ES-I3 (cell line): ENCODE measurements at regions not wholly inside any gene's neighbourhood (a gene's known extent, or its start where the extent isn't known, plus 50 kb on each side); places are given as distances from the start of the nearest gene placed in this dataset.

ENCODE experiments used
- H3K36me3 ChIP-seq: 2 replicates; pipeline ENCODE4 v1.6.1; 2013; ENCODE audit warnings: mild to moderate bottlenecking, low read length, control low read depth, moderate library complexity; ENCODE audit not compliant: insufficient read depth
- H3K4me1 ChIP-seq: 2 replicates; pipeline ENCODE4 v1.6.1; 2013; ENCODE audit warnings: mild to moderate bottlenecking, control low read depth, low read length; ENCODE audit not compliant: insufficient read depth
- H3K9ac ChIP-seq: 2 replicates; pipeline ENCODE4 v1.6.1; 2013; ENCODE audit warnings: low read depth, mild to moderate bottlenecking, low read length, moderate library complexity
- H3K9me3 ChIP-seq: 2 replicates; pipeline ENCODE4 v1.6.1; 2013; ENCODE audit warnings: mild to moderate bottlenecking, low read length, moderate library complexity; ENCODE audit not compliant: control insufficient read depth, insufficient read depth

DNA sequence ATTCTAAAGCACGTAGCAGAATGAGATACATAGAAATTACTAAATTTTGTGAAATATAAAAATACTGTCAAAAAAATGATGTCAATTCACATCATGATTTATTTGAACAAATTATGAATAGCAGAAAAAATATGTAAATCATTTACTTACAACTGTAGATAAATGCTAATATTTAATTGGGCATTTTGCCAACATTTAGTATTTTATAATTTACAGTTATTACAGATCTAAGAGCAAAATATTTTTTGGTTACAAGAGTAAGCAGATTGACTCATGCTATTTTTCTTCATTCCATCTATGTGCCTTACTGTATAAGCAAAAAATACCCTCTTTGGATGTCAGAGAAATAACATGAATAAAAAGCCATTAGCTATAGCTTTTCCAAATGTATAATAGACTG is 282.3 kb upstream of the RGS18 start:
- 0 out of 2 replicates have a peak, but pooled peaks cover 2% of the 10 kb centered on the region for H3K9me3 ChIP-seq
- H3K9ac ChIP-seq = no peak overlapping the region
- H3K36me3 ChIP-seq = no peaks in the 10 kb centered on the region
- no peaks in the 10 kb centered on the region for H3K4me1 ChIP-seq

DNA sequence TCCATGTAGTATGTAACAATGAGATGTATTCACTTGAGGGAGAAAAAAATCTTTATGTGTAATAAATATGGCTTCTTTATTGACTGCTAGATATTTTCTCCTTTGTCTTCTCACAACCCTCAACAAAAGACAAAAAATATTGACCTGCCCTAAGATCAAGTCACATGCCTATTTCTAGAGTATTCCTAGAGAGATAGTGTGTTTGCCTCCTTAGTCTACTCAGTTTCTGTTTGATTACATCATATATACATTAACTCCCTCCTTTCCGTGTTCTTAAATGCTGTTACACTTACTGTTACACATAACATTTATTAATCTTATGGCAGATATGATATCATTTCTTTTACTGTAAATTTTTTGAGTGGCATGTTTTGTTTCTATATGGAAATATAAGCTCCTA is 281.6 kb upstream of the RGS18 start:
- H3K9ac ChIP-seq = no peak overlapping the region
- 0 out of 2 replicates have a peak, but pooled peaks cover 1% of the 10 kb centered on the region for H3K9me3 ChIP-seq
- H3K4me1 ChIP-seq = no peaks in the 10 kb centered on the region
- H3K36me3 ChIP-seq = no peaks in the 10 kb centered on the region

DNA sequence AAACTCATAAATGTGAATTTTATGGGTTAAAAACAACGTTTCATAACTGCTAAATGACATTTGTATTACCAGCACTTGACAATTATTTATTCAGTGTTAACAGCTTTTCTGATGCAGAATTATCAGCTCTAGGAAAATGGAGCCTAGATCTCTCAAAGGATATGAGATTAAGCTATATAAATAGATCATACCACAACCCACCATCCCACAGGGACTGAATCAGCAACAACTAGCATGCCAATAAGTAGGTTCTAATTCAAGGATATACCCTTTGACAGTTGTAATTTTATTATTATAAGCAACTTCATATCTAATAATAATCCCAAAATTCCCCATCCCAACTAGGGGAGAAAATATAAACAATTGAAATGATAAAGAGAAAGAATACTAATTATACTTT is 275.4 kb upstream of the RGS18 start:
- no peak overlapping the region for H3K9ac ChIP-seq
- no peaks in the 10 kb centered on the region for H3K36me3 ChIP-seq
- no peaks in the 10 kb centered on the region for H3K9me3 ChIP-seq
- no peaks in the 10 kb centered on the region for H3K4me1 ChIP-seq

DNA sequence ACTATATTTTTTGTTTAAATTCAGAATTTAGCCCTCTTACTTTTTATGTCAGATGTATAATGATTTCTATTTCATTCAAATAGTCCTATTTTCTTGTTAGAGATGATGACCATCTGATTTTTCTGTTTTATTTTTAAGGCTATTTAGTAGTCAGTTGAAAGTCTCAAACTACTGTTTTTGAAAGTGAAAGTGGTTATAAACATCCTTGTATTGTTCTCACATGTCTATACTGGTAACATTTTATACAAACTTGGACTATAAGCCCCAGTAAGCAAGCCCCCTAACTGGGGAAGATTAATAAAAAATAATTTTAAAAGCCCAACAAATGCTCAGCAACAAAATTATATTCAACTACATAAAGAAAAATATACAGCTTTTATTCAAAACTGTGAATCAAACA is 271.3 kb upstream of the RGS18 start:
- H3K9me3 ChIP-seq = no peaks in the 10 kb centered on the region
- H3K9ac ChIP-seq = no peak overlapping the region
- H3K4me1 ChIP-seq = no peaks in the 10 kb centered on the region
- no peaks in the 10 kb centered on the region for H3K36me3 ChIP-seq

DNA sequence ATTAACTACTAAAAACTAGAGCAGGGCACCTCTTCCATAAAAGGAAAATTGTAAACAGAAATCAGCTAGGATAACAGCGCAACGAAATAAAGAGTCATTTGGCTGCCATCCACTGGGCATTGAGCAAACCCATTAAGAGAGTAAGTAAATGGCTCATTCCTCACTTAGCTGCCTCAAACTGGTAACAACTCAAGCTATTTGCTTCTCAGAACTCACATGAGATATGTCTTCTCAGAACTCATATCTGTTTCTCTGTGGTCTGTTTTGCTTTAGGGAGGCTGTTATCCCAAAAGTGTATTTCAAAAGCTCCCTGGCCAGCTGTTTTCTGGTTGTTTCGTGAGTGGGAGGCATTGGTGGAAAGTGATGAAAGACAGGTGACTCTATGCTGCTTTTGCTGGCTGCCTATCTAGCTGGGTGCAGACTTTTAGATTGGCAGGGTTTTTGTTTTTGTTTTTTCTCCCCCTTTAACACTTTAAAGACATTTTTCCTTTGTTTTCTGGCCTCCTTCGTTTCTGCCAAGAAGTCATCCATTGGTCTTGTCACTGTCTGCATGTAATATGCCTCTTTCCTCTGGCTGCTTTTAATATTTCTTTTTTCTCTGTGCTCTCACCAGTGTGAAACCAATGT is 269.2 kb upstream of the RGS18 start:
- H3K4me1 ChIP-seq = no peaks in the 10 kb centered on the region
- H3K9me3 ChIP-seq = no peaks in the 10 kb centered on the region
- H3K9ac ChIP-seq = no peak overlapping the region
- H3K36me3 ChIP-seq = no peaks in the 10 kb centered on the region

DNA sequence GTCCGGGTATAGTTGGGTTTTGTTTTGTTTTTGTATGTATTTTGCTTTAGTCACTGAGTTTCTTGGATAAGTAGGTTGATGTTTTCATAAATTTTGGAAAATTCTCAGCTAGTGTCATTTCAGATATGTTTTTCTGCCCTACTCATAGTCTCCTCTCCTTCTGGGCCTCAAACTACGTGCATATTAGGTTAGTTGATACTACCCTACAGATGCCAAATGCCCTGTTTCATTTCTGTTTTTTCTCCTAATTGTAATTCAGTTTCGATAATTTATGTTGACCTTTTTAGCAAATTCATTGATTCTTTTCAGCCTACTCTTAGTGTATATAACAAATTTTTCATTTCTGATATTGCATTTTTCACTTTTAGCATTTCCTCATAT is 268.6 kb upstream of the RGS18 start:
- Histone ChIP-seq H3K36me3 (no peaks in the 10 kb centered on the region), H3K4me1 (no peaks in the 10 kb centered on the region), H3K9me3 (no peaks in the 10 kb centered on the region), H3K9ac (no peak overlapping the region)

DNA sequence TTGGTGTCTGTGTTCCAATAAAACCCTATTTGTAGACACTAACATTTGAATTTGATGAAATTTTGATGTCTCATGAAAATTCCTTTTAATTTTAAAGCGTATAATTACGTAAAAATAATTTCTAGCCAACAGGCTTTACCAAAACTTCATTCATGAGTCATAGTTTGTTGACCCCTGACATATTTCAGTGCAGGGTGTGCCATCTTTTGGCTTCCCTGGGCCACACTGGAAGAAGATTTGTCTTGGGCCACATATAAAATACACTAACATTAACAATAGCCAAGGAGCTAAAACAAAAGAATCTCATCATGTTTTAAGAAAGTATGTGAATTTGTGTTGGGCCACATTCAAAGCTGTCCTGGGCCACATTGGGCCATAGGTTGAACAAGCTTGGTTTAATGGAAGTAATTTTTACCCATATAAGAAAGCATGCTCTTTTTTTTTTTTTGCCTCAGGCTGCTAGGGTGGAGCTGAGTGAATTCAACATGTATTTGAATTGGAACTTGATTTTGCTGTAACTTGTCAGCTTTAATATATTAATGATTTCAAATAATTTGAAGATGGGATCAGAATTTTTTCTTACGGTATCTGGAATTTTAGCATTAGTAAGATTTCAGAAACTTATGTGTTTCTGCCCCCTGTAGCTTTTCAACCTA is 267.7 kb upstream of the RGS18 start:
- H3K9me3 ChIP-seq = no peaks in the 10 kb centered on the region
- no peak overlapping the region for H3K9ac ChIP-seq
- H3K4me1 ChIP-seq = no peaks in the 10 kb centered on the region
- no peaks in the 10 kb centered on the region for H3K36me3 ChIP-seq

DNA sequence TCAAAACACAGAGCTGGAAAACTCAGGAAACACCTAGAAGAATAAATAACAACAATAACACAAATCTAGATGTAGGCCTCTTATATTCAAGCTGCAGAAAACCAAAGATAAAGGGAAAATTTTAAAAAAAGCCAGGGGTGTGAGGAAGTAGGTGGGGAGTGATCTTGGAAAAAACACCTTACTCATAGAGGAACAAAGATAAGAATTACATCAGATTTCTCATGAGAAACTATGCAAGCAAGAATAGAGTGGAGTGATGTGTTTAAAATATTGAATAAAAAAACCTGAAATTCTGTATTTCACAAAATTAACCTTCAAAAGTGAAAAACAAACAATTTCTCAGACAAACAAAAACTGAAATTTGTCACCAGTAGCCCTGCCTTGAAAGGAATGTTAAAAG is 265.5 kb upstream of the RGS18 start:
- no peak overlapping the region for H3K9ac ChIP-seq
- H3K4me1 ChIP-seq = no peaks in the 10 kb centered on the region
- H3K9me3 ChIP-seq = no peaks in the 10 kb centered on the region
- no peaks in the 10 kb centered on the region for H3K36me3 ChIP-seq

DNA sequence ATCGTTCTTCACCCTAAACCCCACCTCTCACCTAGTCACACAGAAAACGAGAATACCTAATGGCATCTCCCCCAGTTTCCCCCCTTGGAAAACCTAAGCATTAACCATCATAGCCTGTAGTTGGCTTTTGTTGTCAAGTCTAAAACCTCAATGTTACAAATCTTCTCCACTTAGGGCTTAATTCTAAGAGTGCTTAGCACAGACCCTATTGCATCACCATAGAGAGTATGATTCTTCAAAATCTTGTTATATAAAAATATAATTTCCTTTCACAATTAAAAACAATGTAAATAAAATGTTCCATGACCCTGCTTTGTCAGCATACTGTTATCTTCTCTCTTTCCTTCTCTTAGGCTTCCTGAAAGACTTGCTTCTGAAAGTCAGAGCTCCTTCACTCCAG is 263.2 kb upstream of the RGS18 start:
- H3K36me3 ChIP-seq = no peaks in the 10 kb centered on the region
- H3K4me1 ChIP-seq = no peaks in the 10 kb centered on the region
- no peak overlapping the region for H3K9ac ChIP-seq
- H3K9me3 ChIP-seq = no peaks in the 10 kb centered on the region

DNA sequence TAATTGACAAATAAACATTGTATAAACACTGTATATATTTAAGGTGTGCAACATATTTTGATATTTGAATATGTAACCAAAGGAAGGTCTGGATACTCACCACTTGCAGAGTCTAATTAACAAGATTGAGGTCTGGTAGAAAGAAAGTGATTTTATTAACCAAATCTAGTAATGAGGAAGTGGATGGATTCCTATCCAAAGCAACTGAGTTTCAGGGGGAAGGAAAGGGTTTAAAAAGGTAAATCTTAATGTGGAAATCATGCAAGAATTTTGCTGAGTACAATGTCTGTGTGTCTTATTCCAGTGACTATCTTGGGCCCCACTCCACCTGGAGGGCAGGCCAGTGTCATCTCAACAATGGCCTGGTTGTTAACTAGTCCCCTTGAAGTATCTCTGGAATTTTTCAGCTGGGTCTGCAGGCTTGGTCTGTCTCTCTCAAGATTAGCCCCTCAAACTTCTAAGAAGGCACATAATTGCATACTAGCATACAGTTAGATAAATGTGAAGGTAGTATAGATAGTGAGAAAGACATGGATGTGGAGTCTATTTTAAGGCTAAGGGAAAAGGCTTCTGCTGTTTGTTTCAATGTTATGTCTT is 262.7 kb upstream of the RGS18 start:
- Histone ChIP-seq H3K36me3 (no peaks in the 10 kb centered on the region), H3K9me3 (no peaks in the 10 kb centered on the region), H3K4me1 (no peaks in the 10 kb centered on the region), H3K9ac (no peak overlapping the region)

DNA sequence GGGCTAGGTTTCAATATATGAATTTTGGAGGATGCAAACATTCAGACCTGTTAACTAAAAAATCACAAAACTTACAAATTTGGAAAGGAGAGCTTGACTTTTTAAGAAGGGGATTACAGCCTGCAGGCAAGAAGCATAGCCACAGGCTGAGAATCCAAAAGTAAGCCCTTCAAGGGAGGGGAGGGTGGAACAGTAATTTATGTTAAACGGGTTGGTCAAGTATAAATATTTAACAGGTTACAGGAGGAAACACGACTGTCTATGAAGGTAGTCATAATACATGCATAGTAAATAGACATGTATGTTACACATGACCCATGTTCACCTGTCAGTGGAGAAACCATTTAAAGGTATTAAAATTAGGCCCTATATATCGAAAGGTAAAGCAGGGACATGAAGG is 261.1 kb upstream of the RGS18 start:
- no peaks in the 10 kb centered on the region for H3K36me3 ChIP-seq
- no peak overlapping the region for H3K9ac ChIP-seq
- no peaks in the 10 kb centered on the region for H3K9me3 ChIP-seq
- H3K4me1 ChIP-seq = no peaks in the 10 kb centered on the region

DNA sequence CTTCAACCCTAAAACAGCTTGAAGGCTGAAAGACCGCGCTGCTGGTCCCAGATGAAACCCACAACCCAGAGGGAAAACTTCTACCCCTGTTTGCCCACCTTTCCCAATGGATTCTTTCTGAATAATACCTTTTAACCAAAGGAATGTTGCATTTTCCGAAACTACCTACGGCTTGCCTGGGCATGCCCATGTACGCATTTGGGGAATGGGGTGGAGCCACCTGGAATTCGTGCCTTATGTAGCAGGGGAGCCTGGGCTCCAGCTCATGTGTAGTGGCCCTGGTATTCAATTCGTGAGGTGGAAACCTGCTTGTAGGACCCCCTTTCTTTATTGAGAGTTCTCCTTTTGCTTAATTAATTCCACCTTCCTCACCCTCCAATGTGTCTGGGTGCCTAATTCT is 256.6 kb upstream of the RGS18 start:
- H3K9me3 ChIP-seq = 0 out of 2 replicates have a peak, but pooled peaks cover 4% of the 10 kb centered on the region
- H3K4me1 ChIP-seq = no peaks in the 10 kb centered on the region
- H3K36me3 ChIP-seq = no peaks in the 10 kb centered on the region
- no peak overlapping the region for H3K9ac ChIP-seq

DNA sequence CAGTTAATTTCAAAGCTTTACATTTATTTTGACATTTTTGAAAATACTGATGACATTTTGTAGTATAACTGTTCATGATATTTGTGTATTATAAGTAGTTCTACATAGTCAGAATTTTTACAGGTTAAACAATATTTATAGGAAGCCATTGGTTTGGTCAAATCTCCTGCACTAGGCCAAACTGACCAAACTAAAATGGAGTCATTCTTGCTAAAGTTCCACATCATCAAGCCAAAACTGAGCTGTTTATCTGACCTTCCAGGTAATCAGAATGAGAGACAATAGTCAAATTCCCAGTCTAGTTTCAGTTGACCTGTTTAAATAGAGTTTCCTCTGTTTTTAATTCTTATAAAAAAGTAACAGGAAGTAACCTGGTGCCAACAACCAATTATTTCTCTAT is 253.3 kb upstream of the RGS18 start:
- no peaks in the 10 kb centered on the region for H3K4me1 ChIP-seq
- 0 out of 2 replicates have a peak, but pooled peaks cover 6% of the 10 kb centered on the region for H3K9me3 ChIP-seq
- 0 out of 2 replicates have a peak, but pooled peaks cover 3% of the 10 kb centered on the region for H3K36me3 ChIP-seq
- H3K9ac ChIP-seq = no peak overlapping the region

DNA sequence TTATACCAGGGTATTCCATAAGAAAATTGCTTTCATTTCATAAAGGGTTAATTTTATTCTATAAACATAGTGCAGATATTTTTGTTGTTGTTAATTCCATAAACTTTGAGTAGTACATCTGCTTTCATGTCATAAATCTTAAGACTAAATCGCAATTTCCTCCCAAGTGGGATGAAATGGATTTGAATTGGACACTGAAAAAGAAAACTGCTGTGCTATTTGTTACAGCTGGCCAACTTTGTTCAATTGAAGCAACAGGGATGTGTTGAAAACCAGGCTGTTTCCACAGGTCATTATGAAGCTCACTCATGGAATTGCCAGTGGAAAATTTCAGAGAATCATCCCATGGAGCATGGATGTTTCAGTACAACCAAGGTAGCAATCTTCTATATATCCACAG is 252.5 kb upstream of the RGS18 start:
- H3K36me3 ChIP-seq = 0 out of 2 replicates have a peak, but pooled peaks cover 3% of the 10 kb centered on the region
- no peak overlapping the region for H3K9ac ChIP-seq
- 0 out of 2 replicates have a peak, but pooled peaks cover 6% of the 10 kb centered on the region for H3K9me3 ChIP-seq
- no peaks in the 10 kb centered on the region for H3K4me1 ChIP-seq

DNA sequence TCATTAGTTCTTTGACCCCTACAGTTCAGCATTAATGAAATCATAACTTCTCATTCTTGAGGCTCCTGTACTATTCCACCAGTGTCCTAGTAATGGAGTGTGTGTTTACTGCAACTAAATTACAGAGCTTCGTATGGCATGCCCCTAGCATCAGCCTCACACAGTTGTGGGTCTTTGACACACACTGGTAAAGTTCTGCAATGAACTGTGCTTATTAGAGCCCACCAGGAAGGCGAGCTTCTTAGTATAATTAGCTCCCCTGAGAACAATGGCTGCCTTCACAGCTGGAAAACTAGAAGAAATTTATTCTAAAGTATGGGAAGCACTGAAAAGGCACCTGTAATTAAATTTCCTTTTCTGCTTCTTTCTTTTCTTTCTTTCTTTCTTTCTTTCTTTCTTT is 251.1 kb upstream of the RGS18 start:
- H3K9ac ChIP-seq = no peak overlapping the region
- 0 out of 2 replicates have a peak, but pooled peaks cover 3% of the 10 kb centered on the region for H3K36me3 ChIP-seq
- no peaks in the 10 kb centered on the region for H3K4me1 ChIP-seq
- 0 out of 2 replicates have a peak, but pooled peaks cover 6% of the 10 kb centered on the region for H3K9me3 ChIP-seq
